Cardiac fibroblast (primary cell): ENCODE measurements at regions not wholly inside any gene's neighbourhood (a gene's known extent, or its start where the extent isn't known, plus 50 kb on each side); places are given as distances from the start of the nearest gene placed in this dataset.
"Not testable (repeated sequence)": the region's sequence is repeated elsewhere in the genome, so short reads cannot be mapped to it uniquely, and the experiment has no call there.

ENCODE experiments used
- DNase-seq, 2 donors: peaks; one replicate each; pipeline versions ENCODE4 v3.0.0 to v3.0.0-alpha.2; 2010; ENCODE audit warnings: low read depth in 2 of 2
- H3K4me3 ChIP-seq, 2 donors: replicated peaks in 1 of 2; 1 replicate in 1 of 2; 2 replicates in 1 of 2; pipeline ENCODE4 v1.5.1; 2011; ENCODE audit warnings: low read depth in 2 of 2, low read length in 2 of 2, mild to moderate bottlenecking in 2 of 2, moderate library complexity in 1 of 2
- TF ChIP-seq, protein P1 (sequence below): IDR thresholded peaks from one replicate; pipeline ENCODE4 v1.5.1; 2011; ENCODE audit warnings: low read depth, mild to moderate bottlenecking, low read length, inconsistent platforms

- DNase-seq = no peak
- TF ChIP-seq, protein P1, sequence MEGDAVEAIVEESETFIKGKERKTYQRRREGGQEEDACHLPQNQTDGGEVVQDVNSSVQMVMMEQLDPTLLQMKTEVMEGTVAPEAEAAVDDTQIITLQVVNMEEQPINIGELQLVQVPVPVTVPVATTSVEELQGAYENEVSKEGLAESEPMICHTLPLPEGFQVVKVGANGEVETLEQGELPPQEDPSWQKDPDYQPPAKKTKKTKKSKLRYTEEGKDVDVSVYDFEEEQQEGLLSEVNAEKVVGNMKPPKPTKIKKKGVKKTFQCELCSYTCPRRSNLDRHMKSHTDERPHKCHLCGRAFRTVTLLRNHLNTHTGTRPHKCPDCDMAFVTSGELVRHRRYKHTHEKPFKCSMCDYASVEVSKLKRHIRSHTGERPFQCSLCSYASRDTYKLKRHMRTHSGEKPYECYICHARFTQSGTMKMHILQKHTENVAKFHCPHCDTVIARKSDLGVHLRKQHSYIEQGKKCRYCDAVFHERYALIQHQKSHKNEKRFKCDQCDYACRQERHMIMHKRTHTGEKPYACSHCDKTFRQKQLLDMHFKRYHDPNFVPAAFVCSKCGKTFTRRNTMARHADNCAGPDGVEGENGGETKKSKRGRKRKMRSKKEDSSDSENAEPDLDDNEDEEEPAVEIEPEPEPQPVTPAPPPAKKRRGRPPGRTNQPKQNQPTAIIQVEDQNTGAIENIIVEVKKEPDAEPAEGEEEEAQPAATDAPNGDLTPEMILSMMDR = no peak
- no peak overlapping the region for H3K4me3 ChIP-seq
These were observed 430.4 kb upstream of the NR5A2 start for GRCh38 chr1:199597152-199597551.

DNA sequence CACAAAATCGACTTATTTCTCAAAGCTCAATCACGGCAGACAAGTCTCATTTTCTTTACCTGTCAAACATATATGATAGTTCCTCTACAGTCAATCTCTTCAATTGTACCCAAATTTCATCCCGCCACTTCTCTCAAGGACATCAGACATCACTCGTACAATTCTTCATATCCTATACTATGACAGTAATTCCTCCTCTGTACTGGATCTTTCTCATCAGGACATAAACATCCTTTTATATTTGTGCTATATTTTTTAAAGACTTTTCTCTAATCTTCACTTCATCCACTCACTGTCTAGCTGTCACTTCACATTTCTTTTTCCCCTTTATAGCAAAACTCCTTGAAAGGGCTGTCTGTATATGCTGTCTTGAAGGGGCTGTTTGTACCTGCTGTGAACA lies 419.1 kb upstream of the NR5A2 start:
- TF ChIP-seq, protein P1 = no peak

DNA sequence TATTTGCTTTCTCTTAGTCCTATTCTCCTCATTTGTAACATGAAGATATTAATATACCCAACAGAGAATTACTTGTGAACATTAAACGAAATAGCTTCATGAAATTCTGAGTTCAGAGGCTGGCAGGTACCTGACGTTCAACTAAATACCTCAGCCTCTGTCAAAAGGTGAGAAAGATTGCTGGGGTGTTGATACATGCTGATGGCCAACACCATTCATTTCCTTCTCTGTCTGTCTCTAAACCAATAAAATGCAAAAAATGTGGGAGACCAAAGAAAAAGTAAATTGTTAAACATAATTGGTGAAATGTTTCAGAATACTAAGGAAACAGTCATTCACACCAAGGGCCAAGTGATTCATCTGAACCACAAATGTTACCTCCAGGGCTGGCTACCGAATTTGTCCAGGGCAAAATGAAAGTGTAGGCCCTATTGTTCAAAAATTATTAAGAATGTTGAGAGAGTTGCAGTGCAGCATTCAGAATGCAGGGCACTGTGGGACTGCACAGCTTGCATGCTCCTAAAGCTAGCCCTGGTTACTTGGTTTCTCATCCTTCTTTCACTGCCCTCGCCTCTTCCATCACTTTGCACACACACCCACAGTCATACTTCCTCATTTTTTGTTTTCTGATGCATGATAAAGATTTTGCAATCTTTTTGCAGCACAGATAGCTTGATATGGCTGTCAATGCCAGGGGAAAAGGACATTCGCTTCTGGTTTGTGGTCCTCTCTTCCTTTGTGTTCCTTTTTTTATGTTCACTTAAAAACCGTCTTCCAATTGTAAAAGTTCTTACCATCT lies 414.3 kb upstream of the NR5A2 start:
- DNase-seq = peak in 1 of 2 donors; percentile 18
- TF ChIP-seq, protein P1 = no peak
- H3K4me3 ChIP-seq = no peak overlapping the region

More for the DNA sequence above, 419.1 kb upstream of the NR5A2 start:
- no peak for DNase-seq
- H3K4me3 ChIP-seq = no peak overlapping the region

- TF ChIP-seq, protein P1 = no peak
- no peak overlapping the region for H3K4me3 ChIP-seq
- no peak for DNase-seq
These were observed 410.6 kb upstream of the NR5A2 start for GRCh38 chr1:199616947-199617346.

DNA sequence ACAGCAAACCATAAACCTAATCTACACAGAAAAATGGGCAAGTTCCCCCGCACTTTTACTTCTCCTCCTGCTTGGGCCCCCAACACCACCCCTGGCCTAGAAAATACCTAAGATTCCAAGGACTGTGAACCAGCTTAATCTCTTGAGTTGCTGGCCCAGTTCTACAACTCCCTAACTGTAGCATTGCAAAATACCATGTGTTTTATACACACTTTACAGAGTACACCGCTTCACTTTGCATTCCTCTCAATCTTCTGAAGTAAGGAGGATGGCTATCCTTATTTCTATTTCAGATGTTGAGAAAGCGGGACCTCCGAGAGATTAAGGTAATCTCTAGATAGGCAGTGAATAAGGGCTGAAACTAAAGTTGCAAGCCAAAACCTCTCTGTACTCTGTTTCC lies 408.3 kb upstream of the NR5A2 start:
- peak in 1 of 2 donors; percentile 7 for DNase-seq
- TF ChIP-seq, protein P1 = no peak
- H3K4me3 ChIP-seq = no peak overlapping the region

DNA sequence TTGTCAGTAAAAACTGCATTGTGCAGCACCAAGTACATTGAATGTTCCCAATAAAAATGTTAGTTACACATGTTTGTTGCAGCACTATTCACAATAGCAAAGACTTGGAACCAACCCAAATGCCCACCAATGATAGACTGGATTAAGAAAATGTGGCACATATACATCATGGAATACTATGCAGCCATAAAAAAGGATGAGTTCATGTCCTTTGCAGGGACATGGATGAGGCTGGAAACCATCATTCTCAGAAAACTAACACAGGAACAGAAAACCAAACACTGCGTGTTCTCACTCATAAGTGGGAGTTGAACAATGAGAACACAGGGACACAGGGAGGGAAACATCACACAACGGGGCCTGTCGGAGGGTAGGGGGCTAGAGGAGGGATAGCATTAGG lies 401.3 kb upstream of the NR5A2 start:
- DNase-seq, H3K4me3 ChIP-seq: not testable (repeated sequence)

DNA sequence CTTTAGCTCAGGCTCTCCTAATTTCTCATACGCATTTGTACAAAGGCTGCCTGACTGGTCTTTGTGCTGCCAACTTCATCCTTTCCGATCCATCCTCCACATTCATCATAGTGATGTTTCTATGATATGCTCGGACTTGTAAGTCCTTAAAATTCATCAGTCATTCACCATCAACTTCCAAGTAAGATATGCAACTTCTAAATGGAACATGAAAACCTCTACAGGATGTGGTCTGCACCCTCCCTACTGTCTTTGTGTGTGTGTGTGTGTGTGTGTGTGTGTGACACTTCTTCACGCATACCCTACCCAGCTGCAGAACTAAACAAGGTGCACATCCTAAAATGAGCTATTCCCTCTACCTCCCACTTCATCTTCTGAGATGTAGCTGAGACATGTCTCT lies 397.9 kb upstream of the NR5A2 start:
- TF ChIP-seq, protein P1 = no peak
- no peak for DNase-seq
- no peak overlapping the region for H3K4me3 ChIP-seq
